SU-DHL-6 (cell line): ENCODE measurements at regions not wholly inside any gene's neighbourhood (a gene's known extent, or its start where the extent isn't known, plus 50 kb on each side); places are given as distances from the start of the nearest gene placed in this dataset.

Experiments
- H2AFZ ChIP-seq: fragments of 200-600 bp; sonication (generic); 2 replicates; pipeline ENCODE4 v1.6.1; 2014; ENCODE audit warnings: low read depth, mild to moderate bottlenecking, moderate library complexity, mixed read lengths, antibody characterized with exemption, low read length; ENCODE audit not compliant: severe bottlenecking
- H3F3A ChIP-seq: fragments of 200-600 bp; shearing (Covaris generic); 2 replicates; pipeline ENCODE4 v1.6.0; 2016; ENCODE audit warnings: antibody characterized with exemption, mild to moderate bottlenecking; ENCODE audit not compliant: insufficient read depth
- H3K27ac ChIP-seq: fragments of 200-600 bp; sonication (generic); 2 replicates; pipeline ENCODE4 v1.5.1; 2016; ENCODE audit warnings: low read depth, mild to moderate bottlenecking, low read length, moderate library complexity, mixed read lengths
- H3K27me3 ChIP-seq: fragments of 200-600 bp; sonication (generic), shearing (Covaris generic); 2 replicates; pipeline ENCODE4 v1.6.0; 2014; ENCODE audit warnings: mild to moderate bottlenecking, low read length
- H3K36me3 ChIP-seq: fragments of 200-600 bp; sonication (generic); 2 replicates; pipeline ENCODE4 v1.6.1; 2014; ENCODE audit warnings: mild to moderate bottlenecking, low read length, mixed read lengths
- H3K4me2 ChIP-seq: fragments of 300-600, 200-600 bp; shearing (Covaris generic), sonication (generic); 2 replicates; pipeline ENCODE4 v1.6.0; 2014; ENCODE audit warnings: low read length, low read depth, mild to moderate bottlenecking; ENCODE audit not compliant: poor library complexity, severe bottlenecking
- H3K4me3 ChIP-seq: fragments of 200-600 bp; sonication (generic); 2 replicates; pipeline ENCODE4 v1.5.1; 2014; ENCODE audit warnings: antibody characterized with exemption, low read length, mild to moderate bottlenecking, mixed read lengths; ENCODE audit not compliant: insufficient read depth, poor library complexity, severe bottlenecking
- H3K79me2 ChIP-seq: fragments of 200-600 bp; sonication (generic); 2 replicates; pipeline ENCODE4 v1.6.1; 2014; ENCODE audit warnings: mild to moderate bottlenecking, low read length, moderate library complexity; ENCODE audit not compliant: insufficient read depth
- H3K9ac ChIP-seq: fragments of 200-600 bp; sonication (generic); 2 replicates; pipeline ENCODE4 v1.7.0; 2014; ENCODE audit warnings: mild to moderate bottlenecking, low read length
- H3K9me2 ChIP-seq: fragments of 200-600 bp; sonication (generic); replicated peaks from 2 replicates; pipeline ENCODE4 v1.6.1; 2014; ENCODE audit warnings: low read length; ENCODE audit not compliant: insufficient read depth
- H3K9me3 ChIP-seq: fragments of 200-600 bp; sonication (generic); 2 replicates; pipeline ENCODE4 v1.6.1; 2014; ENCODE audit warnings: low read length, mixed read lengths; ENCODE audit not compliant: insufficient read depth
- H4K20me1 ChIP-seq: fragments of 200-600 bp; sonication (generic); 2 replicates; pipeline ENCODE4 v1.6.1; 2014; ENCODE audit warnings: low read depth, mild to moderate bottlenecking, antibody characterized with exemption, low read length, moderate library complexity, mixed read lengths
- EZH2phosphoT487 ChIP-seq: fragments of 200-600 bp; sonication (generic), shearing (Covaris generic); conservative IDR thresholded peaks from 2 replicates; pipeline ENCODE4 v1.6.1; 2018; ENCODE audit warnings: mild to moderate bottlenecking, antibody characterized with exemption, low read length, moderate library complexity, mixed read lengths
- TF ChIP-seq, protein P1 (sequence below): fragments of 200-600 bp; sonication (generic); IDR thresholded peaks from one replicate; pipeline ENCODE4 v1.5.1; 2017; ENCODE audit warnings: antibody characterized with exemption, mild to moderate bottlenecking, low read length, moderate library complexity; ENCODE audit not compliant: insufficient read depth, poor library complexity, severe bottlenecking

DNA sequence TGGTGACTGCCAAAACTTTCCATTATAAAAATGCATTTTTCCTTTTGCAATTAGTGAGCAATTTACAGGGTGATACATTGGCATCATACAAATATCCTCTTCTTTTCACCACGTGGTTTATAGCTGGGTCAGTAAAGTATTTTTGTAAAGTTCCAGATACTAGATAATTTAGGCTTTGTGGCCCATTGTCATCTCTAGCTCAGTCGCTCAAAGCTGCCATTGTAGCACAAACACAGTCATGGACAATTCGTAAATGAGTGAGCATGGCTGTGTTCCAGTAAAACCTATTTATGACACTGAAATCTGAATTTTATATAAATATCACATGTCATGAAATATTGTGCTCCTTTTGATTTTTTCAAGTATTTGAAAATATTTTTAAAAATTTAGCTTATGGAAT lies 162.9 kb downstream of the USP12 start:
- TF ChIP-seq, protein P1, sequence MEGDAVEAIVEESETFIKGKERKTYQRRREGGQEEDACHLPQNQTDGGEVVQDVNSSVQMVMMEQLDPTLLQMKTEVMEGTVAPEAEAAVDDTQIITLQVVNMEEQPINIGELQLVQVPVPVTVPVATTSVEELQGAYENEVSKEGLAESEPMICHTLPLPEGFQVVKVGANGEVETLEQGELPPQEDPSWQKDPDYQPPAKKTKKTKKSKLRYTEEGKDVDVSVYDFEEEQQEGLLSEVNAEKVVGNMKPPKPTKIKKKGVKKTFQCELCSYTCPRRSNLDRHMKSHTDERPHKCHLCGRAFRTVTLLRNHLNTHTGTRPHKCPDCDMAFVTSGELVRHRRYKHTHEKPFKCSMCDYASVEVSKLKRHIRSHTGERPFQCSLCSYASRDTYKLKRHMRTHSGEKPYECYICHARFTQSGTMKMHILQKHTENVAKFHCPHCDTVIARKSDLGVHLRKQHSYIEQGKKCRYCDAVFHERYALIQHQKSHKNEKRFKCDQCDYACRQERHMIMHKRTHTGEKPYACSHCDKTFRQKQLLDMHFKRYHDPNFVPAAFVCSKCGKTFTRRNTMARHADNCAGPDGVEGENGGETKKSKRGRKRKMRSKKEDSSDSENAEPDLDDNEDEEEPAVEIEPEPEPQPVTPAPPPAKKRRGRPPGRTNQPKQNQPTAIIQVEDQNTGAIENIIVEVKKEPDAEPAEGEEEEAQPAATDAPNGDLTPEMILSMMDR = no peak
- TF ChIP-seq EZH2phosphoT487 = no peak
- H3K79me2 ChIP-seq = no peaks in the 10 kb centered on the region
- no peak overlapping the region for H3K9ac ChIP-seq
- no peaks in the 10 kb centered on the region for H3K9me3 ChIP-seq
- no peaks in the 10 kb centered on the region for H3K36me3 ChIP-seq
- no peaks in the 10 kb centered on the region for H3K27me3 ChIP-seq
- no peak overlapping the region for H3K4me2 ChIP-seq
- H3K9me2 ChIP-seq = no peaks in the 10 kb centered on the region
- H3F3A ChIP-seq = no peaks in the 10 kb centered on the region
- no peak overlapping the region for H3K4me3 ChIP-seq
- H2AFZ ChIP-seq = no peak overlapping the region
- H3K27ac ChIP-seq = no peak overlapping the region
- no peaks in the 10 kb centered on the region for H4K20me1 ChIP-seq

GRCh38 chr13:27007166-27007565 lies 164.4 kb downstream of the USP12 start:
- Histone ChIP-seq H3K27me3 (no peaks in the 10 kb centered on the region), H3K9me3 (no peaks in the 10 kb centered on the region), H3K4me3 (no peak overlapping the region), H3K9ac (no peak overlapping the region), H2AFZ (no peak overlapping the region), H3K36me3 (no peaks in the 10 kb centered on the region), H3F3A (no peaks in the 10 kb centered on the region), H3K9me2 (no peaks in the 10 kb centered on the region), H3K4me2 (no peak overlapping the region), H3K27ac (no peak overlapping the region), H4K20me1 (no peaks in the 10 kb centered on the region), H3K79me2 (no peaks in the 10 kb centered on the region)
- TF ChIP-seq, protein P1 = no peak
- no peak for TF ChIP-seq EZH2phosphoT487

- Histone ChIP-seq H3K4me2 (no peak overlapping the region), H3K9me2 (no peaks in the 10 kb centered on the region), H3K27me3 (no peaks in the 10 kb centered on the region), H4K20me1 (no peaks in the 10 kb centered on the region), H3K9ac (no peak overlapping the region), H3K79me2 (no peaks in the 10 kb centered on the region), H2AFZ (no peak overlapping the region), H3K27ac (no peak overlapping the region), H3K9me3 (no peaks in the 10 kb centered on the region), H3K4me3 (no peak overlapping the region), H3F3A (no peaks in the 10 kb centered on the region), H3K36me3 (no peaks in the 10 kb centered on the region)
- no peak for TF ChIP-seq EZH2phosphoT487
- TF ChIP-seq, protein P1 = no peak
These were observed 165.0 kb downstream of the USP12 start for GRCh38 chr13:27006519-27007161.
